T follicular helper cell (primary cell): ENCODE measurements at regions not wholly inside any gene's neighbourhood (a gene's known extent, or its start where the extent isn't known, plus 50 kb on each side); places are given as distances from the start of the nearest gene placed in this dataset.
A peak's percentile ranks its signal among the peaks of the same experiment; 100 is the strongest.
"Not testable (repeated sequence)": the region's sequence is repeated elsewhere in the genome, so short reads cannot be mapped to it uniquely, and the experiment has no call there.

Source experiments
- DNase-seq: peaks from one replicate; pipeline ENCODE4 v3.0.0-alpha.2; 2020; ENCODE audit warnings: low read depth

- no peak for DNase-seq
These were observed 153.6 kb downstream of the MAGEB17 start for GRCh38 chrX:16320765-16321355.

GRCh38 chrX:16333453-16333852 lies 166.2 kb downstream of the MAGEB17 start:
- no peak for DNase-seq

GRCh38 chrX:16335181-16335580 lies 167.9 kb downstream of the MAGEB17 start:
- no peak for DNase-seq

GRCh38 chrX:16347968-16348670 lies 180.8 kb downstream of the MAGEB17 start:
- DNase-seq, result no peak

- DNase-seq, result no peak
These were observed 190.6 kb downstream of the MAGEB17 start for GRCh38 chrX:16357902-16358301.

GRCh38 chrX:16360056-16360455 lies 192.8 kb downstream of the MAGEB17 start:
- DNase-seq, result not testable (repeated sequence)

GRCh38 chrX:16368696-16369095 lies 201.4 kb downstream of the MAGEB17 start:
- DNase-seq, result no peak

GRCh38 chrX:16376056-16376455 lies 208.8 kb downstream of the MAGEB17 start:
- DNase-seq, result no peak

- DNase-seq, result no peak
These were observed 218.8 kb downstream of the MAGEB17 start for GRCh38 chrX:16386126-16386525.

GRCh38 chrX:16392597-16392996 lies 225.3 kb downstream of the MAGEB17 start:
- no peak for DNase-seq

GRCh38 chrX:16394290-16394689 lies 227.0 kb downstream of the MAGEB17 start:
- DNase-seq, result no peak

- DNase-seq, result no peak
These were observed 236.5 kb downstream of the MAGEB17 start for GRCh38 chrX:16403808-16404207.

- no peak for DNase-seq
These were observed 233.4 kb upstream of the S100G start for GRCh38 chrX:16416588-16416987.

GRCh38 chrX:16418650-16419049 lies 231.3 kb upstream of the S100G start:
- no peak for DNase-seq

- DNase-seq, result no peak
These were observed 222.3 kb upstream of the S100G start for GRCh38 chrX:16427668-16428067.

GRCh38 chrX:16429406-16429805 lies 220.6 kb upstream of the S100G start:
- no peak for DNase-seq

GRCh38 chrX:16431266-16431665 lies 218.7 kb upstream of the S100G start:
- DNase-seq, result no peak

GRCh38 chrX:16433021-16433420 lies 216.9 kb upstream of the S100G start:
- no peak for DNase-seq

- no peak for DNase-seq
These were observed 214.5 kb upstream of the S100G start for GRCh38 chrX:16435399-16435986.

- DNase-seq, result peak; percentile 41
These were observed 213.4 kb upstream of the S100G start for GRCh38 chrX:16436348-16437188.

GRCh38 chrX:16440446-16440845 lies 209.5 kb upstream of the S100G start:
- DNase-seq, result no peak

GRCh38 chrX:16444353-16444752 lies 205.6 kb upstream of the S100G start:
- DNase-seq, result no peak
